OCI-LY7 (cell line): ENCODE measurements at regions not wholly inside any gene's neighbourhood (a gene's known extent, or its start where the extent isn't known, plus 50 kb on each side); places are given as distances from the start of the nearest gene placed in this dataset.

Experiments
- CTCF ChIP-seq: fragments of 200-600 bp; sonication (generic); conservative IDR thresholded peaks from 2 replicates; pipeline ENCODE4 v1.5.1; 2014; ENCODE audit warnings: mild to moderate bottlenecking, antibody characterized with exemption, low read length, moderate library complexity, mixed read lengths
- EZH2phosphoT487 ChIP-seq: fragments of 200-600 bp; sonication (generic); IDR thresholded peaks from 2 replicates; pipeline ENCODE4 v1.6.1; 2018; ENCODE audit warnings: low read depth, borderline replicate concordance, mild to moderate bottlenecking, mixed run types, antibody characterized with exemption, low read length, moderate library complexity, mixed read lengths

- no peak for TF ChIP-seq CTCF
- no peak for TF ChIP-seq EZH2phosphoT487
Measured at GRCh38 chr9:129341171-129341986, 163.3 kb upstream of the IER5L start.
